Osteoblast (primary cell): ENCODE measurements at regions not wholly inside any gene's neighbourhood (a gene's known extent, or its start where the extent isn't known, plus 50 kb on each side); places are given as distances from the start of the nearest gene placed in this dataset.
A peak's percentile ranks its signal among the peaks of the same experiment; 100 is the strongest.

Experiments
- DNase-seq: peaks from one replicate; pipeline ENCODE4 v3.0.0; 2011; ENCODE audit warnings: low spot score, mixed read lengths; ENCODE audit not compliant: insufficient read length; ENCODE audit errors: missing footprints
- H2AFZ ChIP-seq: 2 replicates; pipeline ENCODE4 v1.6.0; 2011; ENCODE audit warnings: mild to moderate bottlenecking, low read length
- H3K27ac ChIP-seq: 2 replicates; pipeline ENCODE4 v1.5.1; 2011; ENCODE audit warnings: mild to moderate bottlenecking, low read depth, low read length, moderate library complexity
- H3K27me3 ChIP-seq: 2 replicates; pipeline ENCODE4 v1.6.0; 2012; ENCODE audit warnings: mild to moderate bottlenecking, control low read depth, inconsistent platforms, low read length, moderate library complexity; ENCODE audit not compliant: insufficient read depth
- H3K36me3 ChIP-seq: 2 replicates; pipeline ENCODE4 v1.5.1; 2011; ENCODE audit warnings: mild to moderate bottlenecking, low read length, control low read depth, moderate library complexity; ENCODE audit not compliant: insufficient read depth
- H3K4me1 ChIP-seq: 2 replicates; pipeline ENCODE4 v1.5.1; 2011; ENCODE audit warnings: mild to moderate bottlenecking, low read length, control low read depth, moderate library complexity; ENCODE audit not compliant: insufficient read depth
- H3K4me2 ChIP-seq: 2 replicates; pipeline ENCODE4 v1.6.0; 2011; ENCODE audit warnings: mild to moderate bottlenecking, low read length; ENCODE audit not compliant: insufficient read depth
- H3K4me3 ChIP-seq: fragments of 200-600 bp; sonication (generic); 3 replicates; pipeline ENCODE4 v1.5.1; 2012; ENCODE audit warnings: mild to moderate bottlenecking, low read length, inconsistent platforms; ENCODE audit not compliant: insufficient read depth
- H3K79me2 ChIP-seq: 2 replicates; pipeline ENCODE4 v1.6.0; 2012; ENCODE audit warnings: mild to moderate bottlenecking, low read length, control low read depth, inconsistent platforms; ENCODE audit not compliant: insufficient read depth
- H3K9me3 ChIP-seq: 2 replicates; pipeline ENCODE4 v1.5.1; 2011; ENCODE audit warnings: low read depth, low read length, control low read depth
- H4K20me1 ChIP-seq: 2 replicates; pipeline ENCODE4 v1.6.0; 2012; ENCODE audit warnings: mild to moderate bottlenecking, low read length, control low read depth; ENCODE audit not compliant: insufficient read depth
- CTCF ChIP-seq: IDR thresholded peaks from 2 replicates; pipeline ENCODE4 v1.5.1; 2011; ENCODE audit warnings: mild to moderate bottlenecking, low read depth, low read length, moderate library complexity; ENCODE audit errors: extremely low read depth

GRCh38 chr15:69644876-69645275 lies 192.3 kb downstream of the RPLP1 start:
- no peak overlapping the region for H2AFZ ChIP-seq
- no peak overlapping the region for H3K4me2 ChIP-seq
- DNase-seq: no peak
- no peak overlapping the region for H3K27ac ChIP-seq
- no peaks in the 10 kb centered on the region for H3K79me2 ChIP-seq
- no peaks in the 10 kb centered on the region for H3K4me1 ChIP-seq
- H3K9me3 ChIP-seq: no peaks in the 10 kb centered on the region
- TF ChIP-seq CTCF: no peak
- no peak overlapping the region for H3K4me3 ChIP-seq
- peaks cover 47% of the 10 kb centered on the region for H3K27me3 ChIP-seq
- no peaks in the 10 kb centered on the region for H3K36me3 ChIP-seq
- no peaks in the 10 kb centered on the region for H4K20me1 ChIP-seq

- no peaks in the 10 kb centered on the region for H4K20me1 ChIP-seq
- DNase-seq: no peak
- no peaks in the 10 kb centered on the region for H3K36me3 ChIP-seq
- H3K4me3 ChIP-seq: no peak overlapping the region
- H2AFZ ChIP-seq: no peak overlapping the region
- peaks cover 53% of the 10 kb centered on the region for H3K27me3 ChIP-seq
- H3K79me2 ChIP-seq: no peaks in the 10 kb centered on the region
- no peak overlapping the region for H3K27ac ChIP-seq
- no peak for TF ChIP-seq CTCF
- no peaks in the 10 kb centered on the region for H3K4me1 ChIP-seq
- H3K4me2 ChIP-seq: no peak overlapping the region
- no peaks in the 10 kb centered on the region for H3K9me3 ChIP-seq
These were observed 194.5 kb downstream of the RPLP1 start for GRCh38 chr15:69647142-69647513.

GRCh38 chr15:69648212-69648611 lies 195.6 kb downstream of the RPLP1 start:
- H3K4me3 ChIP-seq: peak overlapping the region; percentile 39
- H3K27ac ChIP-seq: no peak overlapping the region
- H4K20me1 ChIP-seq: no peaks in the 10 kb centered on the region
- peaks cover 57% of the 10 kb centered on the region for H3K27me3 ChIP-seq
- H3K79me2 ChIP-seq: no peaks in the 10 kb centered on the region
- no peak overlapping the region for H3K4me2 ChIP-seq
- no peaks in the 10 kb centered on the region for H3K36me3 ChIP-seq
- DNase-seq: no peak
- peak overlapping the region; percentile 41 for H2AFZ ChIP-seq
- TF ChIP-seq CTCF: no peak
- no peaks in the 10 kb centered on the region for H3K9me3 ChIP-seq
- H3K4me1 ChIP-seq: no peaks in the 10 kb centered on the region

GRCh38 chr15:69648775-69649735 lies 196.4 kb downstream of the RPLP1 start:
- Histone ChIP-seq H3K4me3 (peak overlapping the region; percentile 39), H3K4me2 (no peak overlapping the region), H2AFZ (no peak overlapping the region), H3K9me3 (peaks cover 4% of the 10 kb centered on the region), H3K79me2 (no peaks in the 10 kb centered on the region), H3K4me1 (no peaks in the 10 kb centered on the region), H3K27me3 (peaks cover 64% of the 10 kb centered on the region), H3K36me3 (no peaks in the 10 kb centered on the region), H3K27ac (no peak overlapping the region), H4K20me1 (no peaks in the 10 kb centered on the region)
- no peak for DNase-seq
- TF ChIP-seq CTCF: no peak
